Testis (tissue), 2 donors: ENCODE measurements at regions not wholly inside any gene's neighbourhood (a gene's known extent, or its start where the extent isn't known, plus 50 kb on each side); places are given as distances from the start of the nearest gene placed in this dataset.

Experiments used
- DNase-seq: peaks from one replicate; pipeline ENCODE4 v3.0.0-alpha.2; 2019
- H3K27ac ChIP-seq, 2 donors: fragments of 200-600 bp; sonication (generic); one replicate each; pipeline ENCODE4 v1.5.1; 2019
- H3K27me3 ChIP-seq: fragments of 200-600 bp; sonication (generic); one replicate; pipeline ENCODE4 v1.5.1; 2019
- H3K36me3 ChIP-seq: fragments of 200-600 bp; sonication (generic); one replicate; pipeline ENCODE4 v1.5.1; 2017; ENCODE audit warnings: low read depth; ENCODE audit errors: missing control alignments
- H3K4me1 ChIP-seq: fragments of 200-600 bp; sonication (generic); one replicate; pipeline ENCODE4 v1.5.1; 2019
- H3K4me3 ChIP-seq, 2 donors: fragments of 200-600 bp; sonication (generic); one replicate each; pipeline ENCODE4 v1.5.1; 2017 to 2019
- H3K9me3 ChIP-seq: fragments of 200-600 bp; sonication (generic); one replicate; pipeline ENCODE4 v1.5.1; 2017
- POLR2A ChIP-seq: fragments of 450-650 bp; IDR thresholded peaks from one replicate; pipeline ENCODE4 v1.6.1; 2017; ENCODE audit warnings: antibody characterized with exemption, mild to moderate bottlenecking, moderate library complexity
- WGBS, 2 donors: methylation state at CpG; one replicate each; pipeline ENCODE4 v1.1.5; 2018; 5-methylcytosine and 5-hydroxymethylcytosine counted together
- intact Hi-C: fragments of 100-400 bp; cut with DNase I; formaldehyde crosslinking; loops from one replicate; pipeline ENCODE4 v1.15.1; 2023; ENCODE audit warnings: low total_unique reads
- TF ChIP-seq, protein P1 (sequence below), 3 experiments: fragments of 450-650 bp in 2 of 3; fragments of 200-600 bp in 1 of 3; sonication (generic) in 1 of 3; IDR thresholded peaks; one replicate each; pipeline ENCODE4 v1.5.1; 2016 to 2019; ENCODE audit warnings: antibody characterized with exemption in 3 of 3, mild to moderate bottlenecking in 2 of 3, moderate library complexity in 1 of 3

DNA sequence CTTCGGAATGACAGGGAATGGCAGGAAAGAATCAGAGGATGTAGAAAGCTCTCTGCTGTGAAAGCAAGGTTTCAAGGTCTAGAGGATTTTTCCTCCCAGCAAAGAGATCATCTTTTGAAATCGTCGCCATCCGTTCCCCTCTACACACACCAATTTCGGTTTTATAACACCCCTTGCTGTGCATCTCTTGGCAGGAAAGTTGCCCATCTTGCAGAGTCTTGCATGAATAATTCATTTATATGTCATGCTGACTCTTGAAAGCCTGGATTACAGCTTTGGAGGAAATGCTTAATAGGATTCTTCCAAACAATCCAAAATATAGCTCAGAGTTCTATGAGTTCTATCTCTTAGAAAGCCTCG lies 262.7 kb downstream of the CHL1 start:
- Histone ChIP-seq H3K4me1 (no peaks in the 10 kb centered on the region), H3K27ac (no peak overlapping the region), H3K36me3 (no peaks in the 10 kb centered on the region), H3K27me3 (no peaks in the 10 kb centered on the region), H3K9me3 (no peaks in the 10 kb centered on the region), H3K4me3 (no peak overlapping the region)
- TF ChIP-seq POLR2A, result no peak
- TF ChIP-seq, protein P1, sequence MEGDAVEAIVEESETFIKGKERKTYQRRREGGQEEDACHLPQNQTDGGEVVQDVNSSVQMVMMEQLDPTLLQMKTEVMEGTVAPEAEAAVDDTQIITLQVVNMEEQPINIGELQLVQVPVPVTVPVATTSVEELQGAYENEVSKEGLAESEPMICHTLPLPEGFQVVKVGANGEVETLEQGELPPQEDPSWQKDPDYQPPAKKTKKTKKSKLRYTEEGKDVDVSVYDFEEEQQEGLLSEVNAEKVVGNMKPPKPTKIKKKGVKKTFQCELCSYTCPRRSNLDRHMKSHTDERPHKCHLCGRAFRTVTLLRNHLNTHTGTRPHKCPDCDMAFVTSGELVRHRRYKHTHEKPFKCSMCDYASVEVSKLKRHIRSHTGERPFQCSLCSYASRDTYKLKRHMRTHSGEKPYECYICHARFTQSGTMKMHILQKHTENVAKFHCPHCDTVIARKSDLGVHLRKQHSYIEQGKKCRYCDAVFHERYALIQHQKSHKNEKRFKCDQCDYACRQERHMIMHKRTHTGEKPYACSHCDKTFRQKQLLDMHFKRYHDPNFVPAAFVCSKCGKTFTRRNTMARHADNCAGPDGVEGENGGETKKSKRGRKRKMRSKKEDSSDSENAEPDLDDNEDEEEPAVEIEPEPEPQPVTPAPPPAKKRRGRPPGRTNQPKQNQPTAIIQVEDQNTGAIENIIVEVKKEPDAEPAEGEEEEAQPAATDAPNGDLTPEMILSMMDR (IDR thresholded peaks at IDR 0.05), result no peak
- intact Hi-C loops, result no loop called here
- no peak for DNase-seq
- 68 to 78% methylated on average over 6 of the region's 6 CpGs for WGBS, 2 donors

DNA sequence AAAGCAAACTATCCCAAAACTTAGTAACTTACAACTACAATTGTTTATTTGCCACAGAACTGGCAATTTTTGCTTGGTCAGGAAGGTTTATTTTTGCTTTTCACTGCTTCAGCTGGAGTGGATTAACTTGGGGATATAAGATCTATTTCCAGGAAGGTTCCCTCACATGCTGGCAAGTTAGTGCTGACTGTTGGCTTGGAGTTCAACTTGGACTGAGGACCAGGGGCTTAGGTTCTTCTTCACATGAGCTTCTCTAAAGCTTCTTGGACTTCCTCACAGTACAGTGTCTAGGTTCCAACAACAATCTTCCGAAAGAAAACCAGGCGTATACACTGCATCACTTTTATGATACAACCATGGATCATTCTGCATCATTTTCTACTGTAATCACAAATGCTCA lies 264.4 kb downstream of the CHL1 start:
- WGBS, 2 donors, result 91 to 99% methylated on average over 2 of the region's 2 CpGs
- Histone ChIP-seq H3K4me3 (no peak overlapping the region), H3K36me3 (no peaks in the 10 kb centered on the region), H3K27me3 (no peaks in the 10 kb centered on the region), H3K4me1 (no peaks in the 10 kb centered on the region), H3K27ac (no peak overlapping the region), H3K9me3 (no peaks in the 10 kb centered on the region)
- intact Hi-C loops, result no loop called here
- no peak for TF ChIP-seq POLR2A
- TF ChIP-seq, protein P1 (IDR thresholded peaks at IDR 0.05), result no peak
- DNase-seq, result no peak

DNA sequence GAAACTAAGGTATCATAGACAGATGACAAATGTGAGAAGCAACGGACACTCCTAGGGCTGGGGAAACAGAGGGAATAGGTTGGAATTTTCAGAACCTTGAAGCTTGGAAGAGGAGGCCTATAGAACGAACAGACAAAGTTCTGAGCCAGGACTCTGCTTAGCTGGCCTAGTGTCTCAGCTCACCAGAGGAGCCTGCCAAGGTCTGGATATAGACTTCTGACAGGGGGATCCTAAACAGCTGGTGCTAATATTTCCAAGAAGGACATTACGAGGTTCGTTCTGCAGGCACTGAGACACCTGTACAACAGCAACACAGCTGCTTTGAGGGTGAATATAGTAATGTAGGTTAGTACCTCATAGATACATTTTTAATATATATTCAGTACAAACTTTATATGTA lies 266.3 kb downstream of the CHL1 start:
- H3K4me1 ChIP-seq, result no peaks in the 10 kb centered on the region
- H3K4me3 ChIP-seq, result no peak overlapping the region
- no peaks in the 10 kb centered on the region for H3K36me3 ChIP-seq
- TF ChIP-seq, protein P1 (IDR thresholded peaks at IDR 0.05), result no peak
- no peak for TF ChIP-seq POLR2A
- no peaks in the 10 kb centered on the region for H3K27me3 ChIP-seq
- no peaks in the 10 kb centered on the region for H3K9me3 ChIP-seq
- WGBS, 2 donors, result 60 to 74% methylated on average over 4 of the region's 4 CpGs
- intact Hi-C loops, result no loop called here
- no peak for DNase-seq
- no peak overlapping the region for H3K27ac ChIP-seq

DNA sequence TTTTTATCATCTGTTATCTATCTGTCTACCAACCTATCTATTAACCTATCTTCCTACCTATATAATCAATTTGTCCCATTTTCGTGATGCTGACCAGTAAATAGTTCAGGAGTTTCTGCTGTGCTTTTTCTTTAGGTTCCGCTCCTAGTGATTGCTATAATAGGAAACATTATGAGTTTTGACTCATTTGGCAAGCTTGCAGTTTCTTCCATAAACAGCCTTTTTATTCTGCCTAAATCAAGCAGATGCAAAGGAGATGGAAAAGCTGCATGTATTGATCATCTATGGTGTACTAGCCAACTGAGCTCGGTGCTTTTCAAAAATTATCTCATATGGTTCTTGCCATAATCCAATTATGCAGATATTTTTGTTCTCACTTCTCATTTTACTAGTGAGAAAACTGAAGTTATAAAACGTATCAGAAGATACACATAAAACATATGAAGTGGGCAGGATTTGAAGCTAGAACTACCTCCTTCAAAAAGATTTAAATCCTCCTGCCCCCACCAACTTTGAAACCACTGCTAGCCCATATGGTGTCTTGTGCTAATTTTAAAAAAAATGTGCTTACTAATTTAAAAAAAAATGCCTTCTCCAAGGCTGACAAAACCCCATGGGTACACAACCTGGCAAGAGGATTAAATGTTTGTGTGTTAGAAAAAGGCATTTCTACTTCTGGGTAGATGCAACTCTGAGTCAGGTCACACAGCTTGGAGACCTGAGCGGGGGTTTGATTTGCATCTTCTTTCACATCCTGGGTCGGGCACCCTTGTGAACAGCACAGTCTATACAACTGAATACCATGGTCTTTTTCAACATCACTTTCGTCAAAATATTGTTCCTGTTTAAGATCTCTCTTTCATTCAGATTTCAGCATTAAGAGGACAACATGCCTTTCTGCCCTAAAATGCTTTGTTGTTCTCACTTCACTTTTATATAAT lies 267.0 kb downstream of the CHL1 start:
- 73 to 74% methylated on average over 7 of the region's 7 CpGs for WGBS, 2 donors
- Histone ChIP-seq H3K36me3 (no peaks in the 10 kb centered on the region), H3K4me3 (no peak overlapping the region), H3K4me1 (no peaks in the 10 kb centered on the region), H3K9me3 (no peaks in the 10 kb centered on the region), H3K27me3 (no peaks in the 10 kb centered on the region), H3K27ac (no peak overlapping the region)
- no peak for TF ChIP-seq POLR2A
- TF ChIP-seq, protein P1 (IDR thresholded peaks at IDR 0.05), result no peak
- no peak for DNase-seq
- intact Hi-C loops, result no loop called here

DNA sequence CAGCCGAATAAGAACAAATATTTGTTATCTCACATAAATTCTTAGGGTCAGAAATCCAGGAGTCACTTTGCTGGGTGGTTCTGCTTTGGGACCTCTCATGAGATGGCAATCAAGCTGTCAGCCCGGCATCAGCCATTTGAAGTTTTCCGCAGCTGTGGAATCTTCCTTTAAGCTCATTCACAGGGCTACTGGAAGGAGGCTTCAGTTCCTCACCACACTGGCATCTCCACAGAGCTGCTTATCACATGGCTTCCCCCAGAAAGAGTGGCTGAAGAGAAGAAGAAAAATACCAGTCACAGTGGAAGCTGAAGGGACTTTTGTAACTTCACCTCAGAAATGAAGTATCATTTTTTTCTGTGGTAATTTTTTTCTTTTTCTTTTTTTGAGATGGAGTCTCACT lies 267.7 kb downstream of the CHL1 start:
- DNase-seq, result no peak
- Histone ChIP-seq H3K36me3 (no peaks in the 10 kb centered on the region), H3K27ac (no peak overlapping the region), H3K27me3 (no peaks in the 10 kb centered on the region), H3K9me3 (no peaks in the 10 kb centered on the region), H3K4me1 (no peaks in the 10 kb centered on the region), H3K4me3 (no peak overlapping the region)
- intact Hi-C loops, result no loop called here
- TF ChIP-seq POLR2A, result no peak
- TF ChIP-seq, protein P1 (IDR thresholded peaks at IDR 0.05), result no peak
- WGBS, 2 donors, result 64 to 68% methylated on average over 3 of the region's 3 CpGs
